ENCODE measurements at regions not wholly inside any gene's neighbourhood (a gene's known extent, or its start where the extent isn't known, plus 50 kb on each side); places are given as distances from the start of the nearest gene placed in this dataset.
A peak's percentile ranks its signal among the peaks of the same experiment; 100 is the strongest.
"Not testable (repeated sequence)": the region's sequence is repeated elsewhere in the genome, so short reads cannot be mapped to it uniquely, and the experiment has no call there.

DNA sequence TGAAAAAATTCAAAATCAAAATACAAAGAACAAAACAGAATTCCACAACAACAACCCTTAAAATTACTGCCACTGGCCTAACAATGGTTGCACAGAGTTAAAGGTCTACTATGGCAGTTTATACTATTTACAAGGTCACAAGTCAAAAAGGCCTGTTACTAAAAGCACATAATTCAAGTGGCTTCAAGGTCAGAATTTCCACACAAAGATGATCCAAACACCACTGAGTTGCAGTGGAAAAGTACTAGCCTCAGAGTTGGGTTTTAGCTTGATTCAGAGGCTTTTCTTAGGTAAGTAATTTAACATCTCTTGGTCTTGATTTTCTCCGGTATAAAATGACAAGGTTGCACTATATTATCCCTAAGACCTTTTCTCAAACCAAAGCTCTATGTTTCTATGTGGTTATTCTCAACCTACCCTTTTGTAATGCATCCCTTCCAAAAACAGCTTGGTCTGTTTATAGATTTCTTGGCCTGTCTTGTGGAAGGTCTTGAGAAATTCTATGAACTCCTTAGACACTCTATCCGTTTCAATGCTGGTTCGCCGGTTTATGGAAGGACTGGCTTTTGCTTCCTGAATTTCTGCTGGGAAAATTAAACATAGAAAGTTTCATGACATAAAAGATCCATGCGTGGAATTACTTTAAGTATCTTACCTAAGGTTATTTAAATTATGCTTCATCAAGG, 69.5 kb downstream of the MDH2 start:
- DNase-seq; intact Hi-C loops (cut with micrococcal nuclease); POLR2A ChIA-PET; H3K27me3 Mint-ChIP-seq; H3K4me3 Mint-ChIP-seq; H3K9me3 Mint-ChIP-seq; H3K36me3 Mint-ChIP-seq; CTCF ChIA-PET; H3K4me1 Mint-ChIP-seq (ENCODE audit: low read depth); H3K27ac Mint-ChIP-seq: not testable (repeated sequence)

DNA sequence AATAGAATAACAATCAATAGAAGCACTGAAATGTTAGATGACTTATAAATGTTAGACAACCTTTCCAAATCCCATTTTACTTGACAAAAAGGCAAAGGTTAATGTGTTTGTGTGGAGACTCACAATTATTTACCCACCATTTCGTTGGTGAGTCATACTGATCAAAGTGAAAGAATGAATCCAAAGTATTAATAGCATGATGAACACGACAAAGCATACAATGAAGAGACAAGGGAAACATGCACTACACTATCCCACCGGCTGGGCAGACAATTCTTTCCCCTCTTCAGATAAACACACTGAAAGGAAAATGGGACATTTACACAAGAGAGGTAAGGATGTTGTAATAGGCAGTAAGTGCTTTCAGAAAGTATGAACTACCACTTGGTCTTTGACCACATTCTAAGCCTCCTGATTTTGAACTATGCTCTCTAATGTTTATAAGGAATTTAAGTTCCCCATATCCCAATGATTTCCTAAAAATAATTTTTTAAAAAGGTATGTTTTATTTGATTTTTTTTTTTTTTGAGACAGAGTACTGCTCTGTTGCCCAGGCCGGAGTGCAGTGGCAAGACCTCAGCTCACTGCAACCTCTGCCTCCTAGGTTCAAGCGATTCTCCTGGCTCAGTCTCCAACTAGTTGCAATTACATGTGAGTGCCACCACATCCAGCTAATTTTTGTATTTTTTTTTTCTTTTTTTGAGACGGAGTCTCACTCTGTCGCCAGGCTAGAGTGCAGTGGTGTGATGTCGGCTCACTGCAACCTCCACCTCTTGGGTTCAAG, 70.5 kb downstream of the MDH2 start:
- POLR2A ChIA-PET; H3K4me1 Mint-ChIP-seq (ENCODE audit: low read depth); DNase-seq; CTCF ChIA-PET; H3K4me3 Mint-ChIP-seq; H3K36me3 Mint-ChIP-seq; H3K27me3 Mint-ChIP-seq; H3K27ac Mint-ChIP-seq; H3K9me3 Mint-ChIP-seq; intact Hi-C loops (cut with micrococcal nuclease): not testable (repeated sequence)

DNA sequence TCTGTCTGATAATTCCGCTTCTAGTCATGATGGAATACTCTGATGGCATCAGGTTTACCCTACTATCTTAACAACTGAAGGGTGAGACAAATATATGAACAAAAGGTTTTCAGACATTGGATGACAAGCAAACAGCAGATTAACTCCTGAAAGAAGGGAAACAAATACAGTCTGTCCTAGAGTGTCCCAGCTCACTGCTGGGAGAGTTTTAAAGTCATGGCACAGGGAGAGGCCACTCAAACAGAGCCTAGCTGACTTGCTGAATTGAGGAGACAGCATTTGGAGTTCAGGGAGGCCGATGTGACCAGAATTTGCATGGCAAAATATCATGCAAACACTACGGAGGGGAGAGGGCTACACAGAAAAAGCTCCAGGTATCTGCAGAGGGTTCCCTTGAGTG, 73.1 kb downstream of the MDH2 start:
- ChIA-PET CTCF (no interaction called here), POLR2A (no interaction called here)
- intact Hi-C loops (cut with micrococcal nuclease) = no loop called here
- no peaks in the 10 kb centered on the region for H3K36me3 Mint-ChIP-seq
- no peak overlapping the region for H3K27ac Mint-ChIP-seq
- H3K9me3 Mint-ChIP-seq = no peaks in the 10 kb centered on the region
- H3K27me3 Mint-ChIP-seq = no peaks in the 10 kb centered on the region
- H3K4me3 Mint-ChIP-seq = no peak overlapping the region
- DNase-seq = no peak
- H3K4me1 Mint-ChIP-seq (ENCODE audit: low read depth) = peaks cover 7% of the 10 kb centered on the region

DNA sequence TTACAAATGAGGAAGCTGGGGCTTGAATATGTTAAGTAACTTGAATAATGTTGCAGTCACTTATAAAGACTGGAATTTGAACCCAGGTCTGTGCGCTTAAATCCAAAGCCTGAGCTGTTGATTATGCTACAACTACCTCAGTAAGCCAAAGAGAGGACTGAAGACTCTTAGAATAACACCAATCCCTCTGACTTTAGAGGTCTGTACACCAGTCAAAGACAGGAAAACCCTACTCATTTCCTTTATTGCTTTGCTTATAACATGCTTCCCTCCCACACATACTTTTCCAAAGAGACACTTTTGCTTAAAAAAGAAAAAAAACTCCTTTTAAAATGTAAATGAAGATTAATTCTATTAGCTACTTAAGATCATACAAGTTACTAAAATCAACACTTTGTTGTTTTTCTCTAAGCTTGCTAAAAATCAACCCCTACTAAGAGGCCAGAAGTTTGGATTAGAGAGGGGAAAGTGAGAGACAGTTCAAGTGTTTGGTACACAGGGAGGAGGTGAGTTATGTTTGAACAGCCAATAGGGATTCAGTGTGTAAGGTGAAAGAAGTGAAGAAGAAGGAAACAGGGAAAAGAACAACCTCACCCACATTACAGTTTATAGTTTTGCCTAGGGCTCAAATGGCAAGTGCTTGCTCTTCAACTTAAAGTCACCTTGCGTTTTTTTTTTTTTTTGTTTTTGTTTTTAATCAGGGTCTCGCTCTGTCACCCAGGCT, 74.8 kb downstream of the MDH2 start:
- H3K27me3 Mint-ChIP-seq = no peaks in the 10 kb centered on the region

DNA sequence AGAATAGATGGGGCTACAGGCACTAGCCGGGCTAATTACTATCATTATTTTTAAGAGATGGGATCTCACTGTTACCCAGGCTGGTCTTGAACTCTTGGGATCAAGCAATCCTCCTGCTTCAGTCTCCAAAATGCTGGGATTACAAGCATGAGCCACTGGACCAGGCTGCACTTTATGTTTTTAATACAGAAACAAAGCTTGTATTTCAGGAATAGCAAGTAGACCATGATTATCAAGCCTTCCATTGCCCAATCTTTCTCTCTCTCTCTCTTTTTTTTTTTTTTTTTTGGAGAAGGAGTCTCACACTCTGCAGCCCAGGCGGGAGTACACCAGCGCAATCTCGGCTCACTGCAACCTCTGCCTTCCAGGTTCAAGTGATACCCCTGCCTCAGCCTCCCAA, 75.4 kb downstream of the MDH2 start:
- intact Hi-C loops (cut with micrococcal nuclease) = no loop called here
- CTCF ChIA-PET = no interaction called here
- POLR2A ChIA-PET = no interaction called here
- Mint-ChIP-seq H3K4me3 (no peak overlapping the region), H3K4me1 (ENCODE audit: low read depth) (peaks cover 7% of the 10 kb centered on the region), H3K9me3 (no peaks in the 10 kb centered on the region), H3K27ac (no peak overlapping the region), H3K36me3 (no peaks in the 10 kb centered on the region), H3K27me3 (no peaks in the 10 kb centered on the region)
- DNase-seq = no peak

More for the DNA sequence above, 74.8 kb downstream of the MDH2 start:
- CTCF ChIA-PET = no interaction called here
- intact Hi-C loops (cut with micrococcal nuclease) = no loop called here
- Mint-ChIP-seq H3K9me3 (no peaks in the 10 kb centered on the region), H3K27ac (no peak overlapping the region), H3K36me3 (no peaks in the 10 kb centered on the region), H3K4me1 (ENCODE audit: low read depth) (peaks cover 7% of the 10 kb centered on the region), H3K4me3 (no peak overlapping the region)
- DNase-seq = no peak
- POLR2A ChIA-PET = no interaction called here

DNA sequence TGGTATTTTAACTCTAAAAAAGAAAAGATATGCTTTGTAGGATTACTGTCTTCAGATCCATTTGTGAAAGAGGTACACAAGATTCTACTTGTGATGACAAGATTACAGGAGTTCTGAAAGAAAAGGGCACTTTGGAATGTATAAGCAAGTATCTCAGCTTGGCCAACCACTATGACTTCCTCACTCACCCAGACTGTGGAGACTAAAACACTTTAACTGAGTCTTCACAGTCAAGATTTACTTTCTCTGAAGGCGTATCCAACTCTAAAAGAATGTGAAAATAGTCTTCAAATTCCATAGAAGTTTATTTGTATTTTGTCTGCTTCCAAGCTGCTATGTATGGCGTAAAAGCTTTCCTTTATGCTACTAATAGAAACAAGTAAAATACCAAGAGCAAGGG, 76.1 kb upstream of the SRRM3 start:
- H3K4me3 Mint-ChIP-seq = no peak overlapping the region
- H3K36me3 Mint-ChIP-seq = no peaks in the 10 kb centered on the region
- peaks cover 2% of the 10 kb centered on the region for H3K27me3 Mint-ChIP-seq
- CTCF ChIA-PET = no interaction called here
- no peaks in the 10 kb centered on the region for H3K9me3 Mint-ChIP-seq
- H3K27ac Mint-ChIP-seq = no peak overlapping the region
- H3K4me1 Mint-ChIP-seq (ENCODE audit: low read depth) = peaks cover 7% of the 10 kb centered on the region
- intact Hi-C loops (cut with micrococcal nuclease) = no loop called here
- DNase-seq = no peak
- POLR2A ChIA-PET = no interaction called here

DNA sequence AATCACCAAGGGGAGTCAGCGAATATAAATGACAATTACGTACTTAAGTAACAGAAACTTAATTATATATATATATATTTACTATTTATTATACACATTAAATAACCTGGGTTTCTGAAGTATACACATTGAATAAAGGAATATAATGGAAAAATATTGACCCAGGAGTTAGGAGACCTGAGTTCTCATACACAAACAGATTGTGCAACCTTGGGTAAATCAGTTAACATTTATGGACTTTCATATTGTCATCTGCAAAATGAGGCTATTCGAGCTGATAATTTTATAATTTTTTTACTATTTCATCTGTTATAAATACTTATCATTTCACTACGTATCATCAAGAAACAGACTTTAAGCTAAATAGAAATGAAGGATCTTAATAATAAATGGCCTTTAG, 75.1 kb upstream of the SRRM3 start:
- intact Hi-C loops (cut with micrococcal nuclease) = no loop called here
- ChIA-PET CTCF (no interaction called here), POLR2A (no interaction called here)
- Mint-ChIP-seq H3K4me1 (ENCODE audit: low read depth) (peaks cover 7% of the 10 kb centered on the region), H3K27me3 (peaks cover 6% of the 10 kb centered on the region), H3K4me3 (no peak overlapping the region), H3K36me3 (no peaks in the 10 kb centered on the region), H3K27ac (no peak overlapping the region), H3K9me3 (no peaks in the 10 kb centered on the region)
- DNase-seq = no peak

DNA sequence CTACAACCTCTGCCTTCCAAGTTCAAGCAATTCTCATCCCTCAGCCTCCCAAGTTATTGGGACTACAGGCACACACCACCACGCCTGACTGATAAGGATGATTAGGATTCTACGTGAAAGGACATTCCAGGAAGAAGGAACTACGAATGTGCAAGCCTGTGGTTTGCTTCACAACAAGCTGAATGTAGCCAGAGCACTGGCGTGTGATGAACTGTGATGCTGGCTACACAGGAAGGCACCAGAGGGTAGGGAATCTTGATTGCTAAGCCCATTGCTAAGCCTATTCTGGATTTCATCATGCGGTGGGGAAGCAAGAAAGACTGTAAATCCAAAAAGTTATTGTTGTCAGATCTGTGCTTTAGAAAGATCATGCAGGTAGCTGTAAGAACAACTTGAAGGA, 72.3 kb upstream of the SRRM3 start:
- Mint-ChIP-seq H3K36me3 (no peaks in the 10 kb centered on the region), H3K4me1 (ENCODE audit: low read depth) (peaks cover 9% of the 10 kb centered on the region), H3K27me3 (peaks cover 15% of the 10 kb centered on the region), H3K27ac (no peak overlapping the region), H3K9me3 (no peaks in the 10 kb centered on the region), H3K4me3 (no peak overlapping the region)
- intact Hi-C loops (cut with micrococcal nuclease) = no loop called here
- ChIA-PET CTCF (no interaction called here), POLR2A (no interaction called here)
- DNase-seq = no peak

DNA sequence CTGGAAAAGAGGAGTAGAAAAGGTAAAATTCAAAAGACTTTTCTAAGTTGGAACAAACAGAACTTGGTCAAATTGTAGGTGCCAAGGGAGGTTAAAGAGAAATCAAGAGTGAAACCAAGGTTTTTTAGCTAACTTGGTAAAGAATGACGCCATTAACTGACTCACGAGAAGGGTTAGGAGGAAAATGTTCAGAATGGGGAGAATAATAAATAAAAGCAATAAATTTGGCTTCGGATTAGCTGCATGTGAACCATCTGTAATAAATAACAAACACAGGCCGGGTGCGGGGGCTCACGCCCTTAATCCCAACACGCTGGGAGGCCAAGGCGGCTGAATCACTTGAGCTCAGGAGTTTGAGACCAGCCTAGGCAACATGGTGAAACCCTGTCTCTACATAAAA, 71.9 kb upstream of the SRRM3 start:
- peaks cover 9% of the 10 kb centered on the region for H3K4me1 Mint-ChIP-seq (ENCODE audit: low read depth)
- ChIA-PET CTCF (no interaction called here), POLR2A (no interaction called here)
- H3K9me3 Mint-ChIP-seq = no peaks in the 10 kb centered on the region
- no peak overlapping the region for H3K27ac Mint-ChIP-seq
- H3K36me3 Mint-ChIP-seq = no peaks in the 10 kb centered on the region
- intact Hi-C loops (cut with micrococcal nuclease) = loop anchor here (2.0 to 10.0 kb wide), 2 partner anchors 81 to 245 kb away; partner anchors contain the start of gene MDH2
- no peak overlapping the region for H3K4me3 Mint-ChIP-seq
- DNase-seq = no peak
- peaks cover 16% of the 10 kb centered on the region for H3K27me3 Mint-ChIP-seq

DNA sequence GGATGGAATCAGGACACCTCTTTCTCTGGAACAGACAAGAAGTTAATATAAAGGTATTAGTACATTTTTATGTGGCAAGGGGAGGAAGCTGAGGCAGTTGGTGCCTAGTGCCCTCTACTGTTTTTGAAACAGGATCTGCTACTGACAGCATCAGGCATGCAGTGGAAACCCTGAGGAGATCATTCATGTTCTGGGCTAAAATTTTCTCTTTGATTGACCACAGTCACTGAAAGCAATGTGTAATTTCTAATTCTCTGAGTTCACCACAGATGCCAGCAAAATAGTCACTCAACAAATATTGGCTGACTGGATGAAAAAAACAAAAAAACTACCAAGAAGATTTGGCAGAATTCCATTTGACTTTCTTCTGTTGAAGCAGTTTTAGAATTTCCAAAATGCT, 71.0 kb upstream of the SRRM3 start:
- intact Hi-C loops (cut with micrococcal nuclease) = loop anchor here (2.0 to 10.0 kb wide), 2 partner anchors 82 to 246 kb away; partner anchors contain the start of gene MDH2
- CTCF ChIA-PET = interaction anchor here (1.5 kb wide), 1 partner anchor 264 kb away, joined by 4 read pairs; no protein-coding TSS in a partner anchor
- H3K36me3 Mint-ChIP-seq; H3K27ac Mint-ChIP-seq; H3K4me1 Mint-ChIP-seq (ENCODE audit: low read depth); H3K9me3 Mint-ChIP-seq; H3K4me3 Mint-ChIP-seq; POLR2A ChIA-PET: not testable (repeated sequence)
- peak; percentile 22 for DNase-seq
- H3K27me3 Mint-ChIP-seq = peaks cover 16% of the 10 kb centered on the region

DNA sequence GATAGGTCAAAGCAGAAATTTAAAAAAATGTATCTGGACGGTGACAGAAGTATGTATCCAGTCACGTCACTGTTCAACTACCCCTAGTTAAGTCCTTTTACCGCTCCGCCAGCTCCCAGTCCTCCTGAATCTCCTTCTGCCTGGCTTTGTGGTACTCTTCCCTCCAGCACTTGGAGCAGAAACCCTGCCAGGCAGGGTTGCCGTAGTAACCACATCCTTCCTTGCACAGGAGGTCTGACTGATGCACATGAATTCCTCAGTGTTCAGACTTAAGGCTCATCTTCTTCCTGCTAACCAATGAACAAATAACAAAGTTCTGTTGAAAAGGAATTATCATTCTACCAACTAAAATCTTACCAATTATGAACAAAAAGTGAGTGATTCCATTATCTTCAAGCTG, 69.8 kb upstream of the SRRM3 start:
- peaks cover 16% of the 10 kb centered on the region for H3K27me3 Mint-ChIP-seq
- H3K36me3 Mint-ChIP-seq; H3K9me3 Mint-ChIP-seq; H3K4me1 Mint-ChIP-seq (ENCODE audit: low read depth); POLR2A ChIA-PET; DNase-seq; H3K4me3 Mint-ChIP-seq; H3K27ac Mint-ChIP-seq: not testable (repeated sequence)
- intact Hi-C loops (cut with micrococcal nuclease) = loop anchor here (2.0 to 10.0 kb wide), 2 partner anchors 83 to 247 kb away; partner anchors contain the start of gene MDH2
- CTCF ChIA-PET = interaction anchor here (1.0 kb wide), 1 partner anchor 182 kb away, joined by 3 read pairs; no protein-coding TSS in a partner anchor

DNA sequence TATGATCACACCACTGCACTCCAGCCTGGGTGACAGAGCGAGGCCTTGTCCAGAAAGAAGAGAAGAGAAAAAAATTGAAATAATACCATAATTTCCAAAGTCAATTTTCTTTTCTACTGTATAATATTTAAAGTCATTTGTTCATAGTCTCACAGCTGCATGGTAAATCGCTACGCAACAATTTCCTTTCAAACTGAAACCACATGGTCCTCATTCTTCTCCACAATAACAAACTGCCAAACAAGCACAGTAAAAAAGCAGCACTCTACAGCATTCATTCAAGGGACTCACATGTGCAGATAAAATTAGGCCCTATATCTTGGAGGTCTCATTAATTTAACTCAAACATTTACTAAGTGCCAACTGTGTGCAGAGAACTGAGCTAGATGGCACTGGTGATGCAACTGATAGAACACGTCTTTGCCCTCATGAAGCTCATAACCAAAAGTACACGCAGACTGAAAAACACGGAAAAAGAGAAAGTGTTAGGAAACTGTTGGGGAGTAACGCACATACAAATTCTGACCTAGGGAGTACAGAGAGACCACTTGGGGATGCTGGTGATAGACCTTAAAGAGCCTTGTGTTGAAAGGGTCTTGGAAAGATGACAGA, 68.4 kb upstream of the SRRM3 start:
- Mint-ChIP-seq H3K27ac (no peak overlapping the region), H3K9me3 (no peaks in the 10 kb centered on the region), H3K36me3 (no peaks in the 10 kb centered on the region), H3K4me3 (peak overlapping the region; percentile 1), H3K4me1 (ENCODE audit: low read depth) (peaks cover 9% of the 10 kb centered on the region), H3K27me3 (peaks cover 16% of the 10 kb centered on the region)
- POLR2A ChIA-PET = no interaction called here
- intact Hi-C loops (cut with micrococcal nuclease) = loop anchor here (10.0 kb wide), 1 partner anchor 248 kb away; no protein-coding TSS in a partner anchor
- CTCF ChIA-PET = no interaction called here
- no peak for DNase-seq
